HG02623 (cell line): ENCODE measurements at regions not wholly inside any gene's neighbourhood (a gene's known extent, or its start where the extent isn't known, plus 50 kb on each side); places are given as distances from the start of the nearest gene placed in this dataset.
"Not testable (repeated sequence)": the region's sequence is repeated elsewhere in the genome, so short reads cannot be mapped to it uniquely, and the experiment has no call there.

Source experiments
- ATAC-seq: cut with Tn5 transposase; IDR thresholded peaks from one replicate; pipeline ENCODE4 v1.9.1; 2021; ENCODE audit warnings: moderate library complexity; ENCODE audit not compliant: unreplicated experiment

DNA sequence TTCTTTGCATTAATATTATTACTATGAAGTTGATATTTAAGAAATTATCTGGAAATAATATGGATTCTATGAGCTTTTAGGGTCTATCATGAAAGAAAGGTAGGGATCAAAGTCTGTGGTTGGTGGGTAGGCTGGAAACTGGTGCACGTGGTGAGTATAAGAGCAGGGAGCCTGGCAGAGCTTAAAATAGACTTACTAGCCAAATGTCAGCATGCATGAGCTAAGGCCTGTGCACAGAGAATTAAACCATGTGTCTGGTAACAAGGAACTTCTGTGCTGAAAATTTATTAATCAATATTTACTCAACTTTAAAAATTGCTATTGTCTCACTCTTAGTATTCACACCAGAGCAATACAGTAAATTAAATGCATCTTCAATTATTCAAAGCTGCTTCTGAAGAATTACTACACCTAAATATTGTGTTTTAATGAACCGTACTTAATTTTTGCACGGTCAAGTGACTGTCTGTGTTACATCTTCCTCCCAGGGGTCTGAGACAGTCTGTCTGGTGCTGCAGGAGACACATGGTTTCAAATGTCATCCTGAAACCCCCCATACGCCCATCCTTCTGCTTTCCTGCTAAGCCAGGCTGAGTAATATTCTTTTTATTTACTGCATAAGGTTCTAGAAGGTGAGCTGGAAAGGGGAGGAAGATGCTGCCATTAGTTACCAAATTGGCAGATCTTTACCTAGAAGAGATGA lies 161.0 kb upstream of the NLRP1 start:
- ATAC-seq = no peak

DNA sequence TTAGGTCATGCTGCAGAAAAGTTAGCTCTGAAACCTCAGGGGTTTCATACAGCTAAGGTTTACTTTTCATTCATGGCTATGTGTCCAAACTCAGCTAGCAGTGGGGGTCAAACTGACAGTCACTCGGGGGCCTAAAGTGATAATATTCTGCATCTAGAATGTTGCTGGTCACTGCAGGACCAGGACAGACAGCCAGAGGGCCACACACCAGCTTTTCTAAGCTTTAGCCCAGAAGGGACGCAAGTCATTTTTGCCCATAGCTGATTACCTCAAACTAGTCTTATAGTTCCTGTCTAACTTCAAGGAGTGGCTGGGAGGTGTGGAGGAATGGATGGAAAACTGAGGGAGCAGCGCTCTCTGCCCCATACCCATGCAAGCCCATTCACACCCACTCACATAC lies 163.0 kb upstream of the NLRP1 start:
- no peak for ATAC-seq

DNA sequence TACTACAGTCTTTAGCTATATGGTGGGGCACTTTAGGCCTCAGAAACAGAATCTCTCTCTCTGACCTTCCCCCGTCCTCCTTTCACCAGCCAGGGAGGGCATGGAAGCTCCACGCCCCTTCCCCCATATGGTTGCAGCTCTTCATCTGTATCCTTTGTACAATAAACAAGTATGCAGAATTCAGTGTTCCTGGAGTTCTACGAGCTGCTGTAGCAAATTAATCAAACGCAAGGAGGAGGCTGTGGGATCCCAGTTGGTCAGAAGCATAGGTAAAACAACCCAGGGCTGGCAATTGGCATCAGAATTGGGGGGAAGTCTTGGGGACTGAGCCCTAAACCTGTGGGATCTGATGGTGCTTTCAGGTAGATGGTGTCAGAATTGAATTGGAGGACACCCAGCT lies 163.7 kb upstream of the NLRP1 start:
- ATAC-seq = no peak

DNA sequence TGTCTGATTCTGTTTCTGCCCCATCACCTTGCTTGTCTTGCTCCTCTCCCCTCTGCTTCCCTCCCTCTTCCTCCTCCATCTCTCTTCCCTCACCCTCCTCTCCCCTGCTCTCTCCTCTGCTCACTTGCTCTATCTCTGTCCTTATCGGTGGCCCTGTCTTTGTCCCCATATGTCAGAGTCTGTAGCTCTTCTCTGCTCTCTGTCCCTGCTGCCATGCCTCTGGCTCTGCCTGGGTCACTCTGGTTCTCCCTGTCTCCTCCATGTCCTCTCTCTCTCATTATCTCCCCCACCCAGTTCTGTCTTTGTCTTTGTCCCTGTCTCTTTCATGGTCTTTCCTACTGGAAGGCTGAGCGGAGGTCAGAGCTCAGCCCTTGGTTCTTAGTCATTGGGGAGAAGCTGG lies 169.1 kb upstream of the NLRP1 start:
- ATAC-seq = no peak

DNA sequence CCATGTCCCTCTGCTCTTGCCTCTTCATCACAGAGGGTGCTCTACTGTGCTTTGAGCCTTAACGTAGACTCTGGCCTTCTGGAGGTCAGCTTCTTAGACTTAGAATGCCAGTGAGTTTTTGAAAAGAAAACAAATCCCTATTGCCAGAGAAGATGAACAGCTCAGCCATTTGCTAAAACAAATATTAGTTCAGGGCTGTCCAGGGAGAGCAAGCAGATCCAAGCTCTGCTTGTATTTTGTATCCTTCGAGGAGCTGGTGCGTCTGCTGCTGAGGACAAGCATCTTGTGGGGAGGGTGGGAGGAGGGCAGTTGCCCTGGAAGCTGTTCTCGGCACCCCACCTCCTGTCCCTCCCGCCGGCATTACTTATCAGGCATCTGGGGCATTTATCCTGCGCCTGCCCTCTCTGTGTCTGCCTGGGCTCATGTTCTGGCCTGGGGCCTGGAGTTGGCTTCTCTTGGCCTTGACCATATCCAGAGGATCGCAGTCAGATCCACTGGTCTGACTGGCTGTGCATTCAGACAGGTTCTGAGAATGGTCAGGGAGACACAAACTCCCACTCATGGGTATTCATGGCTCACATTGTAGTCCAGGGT lies 173.1 kb upstream of the NLRP1 start:
- ATAC-seq = no peak

DNA sequence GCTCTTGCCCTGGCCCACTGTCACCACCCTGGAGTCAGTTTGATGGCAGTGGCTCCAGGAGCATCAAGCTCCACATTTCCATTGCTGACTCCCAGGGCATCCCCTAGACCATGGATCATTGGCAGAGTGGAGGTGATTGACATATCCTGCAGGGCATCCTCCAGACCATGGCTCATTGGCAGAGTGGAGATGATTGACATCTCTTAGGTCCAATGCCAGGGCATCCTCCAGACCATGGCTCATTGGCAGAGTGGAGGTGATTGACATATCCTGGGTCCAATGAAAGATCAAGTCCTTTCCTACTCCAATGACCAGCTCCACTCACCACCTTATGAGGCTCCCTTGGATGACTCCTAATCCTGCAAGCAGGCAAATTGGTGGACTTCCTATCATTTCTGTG lies 174.3 kb upstream of the NLRP1 start:
- ATAC-seq = no peak

DNA sequence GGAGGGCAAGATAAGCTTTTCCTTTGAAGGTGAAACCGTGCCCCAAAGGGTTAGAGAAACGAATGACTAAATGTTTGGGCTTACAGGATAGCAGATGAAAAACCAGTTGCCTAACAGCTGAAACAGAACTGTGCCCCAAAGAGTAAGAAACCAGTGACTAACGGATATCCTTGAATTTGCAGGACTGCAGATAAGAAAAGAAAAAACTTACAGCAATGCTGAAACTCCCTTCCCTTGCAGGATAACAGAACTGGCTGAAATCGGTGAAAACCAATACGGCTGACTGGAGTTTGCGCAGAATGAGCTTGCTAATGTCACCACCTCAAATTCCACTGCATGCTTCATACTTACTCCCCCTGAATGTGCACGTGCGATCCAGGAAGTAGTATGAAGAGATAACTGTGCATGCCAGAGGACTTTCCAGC lies 175.2 kb upstream of the NLRP1 start:
- no peak for ATAC-seq

DNA sequence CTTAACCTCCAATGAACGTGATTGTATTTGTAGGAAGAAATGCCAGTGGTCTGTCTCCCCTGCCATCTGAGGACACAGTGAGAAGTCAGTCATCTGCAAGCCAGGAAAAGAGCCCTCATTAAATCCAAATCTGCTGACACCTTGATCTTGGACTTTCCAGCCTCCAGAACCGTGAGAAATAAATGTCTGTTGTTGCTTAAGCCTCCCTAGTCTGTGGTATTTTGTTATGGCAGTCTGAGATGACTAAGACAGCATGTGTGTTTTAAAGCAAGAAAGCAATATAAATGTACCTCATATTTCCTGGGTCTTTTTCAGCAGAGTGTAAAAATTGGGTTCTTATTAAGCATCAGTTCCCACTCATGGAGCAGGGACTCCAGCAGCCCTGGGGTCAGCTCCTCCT lies 177.9 kb upstream of the NLRP1 start:
- no peak for ATAC-seq

DNA sequence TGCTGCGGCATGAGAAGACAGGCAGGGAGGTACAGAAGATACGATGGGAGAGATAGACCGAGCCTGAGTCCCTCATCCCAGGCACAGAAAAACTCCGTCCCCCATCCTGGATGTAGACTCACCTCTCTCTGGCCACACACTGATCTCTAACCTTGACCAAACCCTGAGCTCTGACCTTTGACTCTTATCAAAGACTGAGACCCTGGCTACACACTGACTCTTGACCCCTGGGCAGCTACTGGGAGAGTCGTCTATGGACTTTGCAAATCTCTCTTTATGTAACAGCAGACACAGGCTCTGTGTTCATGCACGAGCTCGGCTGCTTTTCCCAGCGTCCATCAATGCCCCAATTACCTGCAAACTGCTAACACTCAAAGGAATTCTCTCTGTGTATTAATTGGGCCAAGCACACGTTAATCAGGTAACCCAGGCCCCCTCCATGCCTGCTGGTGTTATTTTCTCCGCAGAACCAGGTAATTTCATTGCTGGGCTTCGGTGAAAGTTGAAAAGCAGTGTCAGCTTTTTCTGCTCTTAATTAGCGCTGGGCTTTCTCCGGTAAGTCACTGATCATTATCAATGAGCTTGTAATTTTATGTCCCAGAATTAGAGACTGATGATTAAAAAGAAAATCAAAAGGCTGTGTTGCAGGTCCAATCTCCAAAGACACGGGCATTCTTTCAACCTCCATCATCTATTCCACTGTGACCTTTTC lies 179.4 kb upstream of the NLRP1 start:
- no peak for ATAC-seq

DNA sequence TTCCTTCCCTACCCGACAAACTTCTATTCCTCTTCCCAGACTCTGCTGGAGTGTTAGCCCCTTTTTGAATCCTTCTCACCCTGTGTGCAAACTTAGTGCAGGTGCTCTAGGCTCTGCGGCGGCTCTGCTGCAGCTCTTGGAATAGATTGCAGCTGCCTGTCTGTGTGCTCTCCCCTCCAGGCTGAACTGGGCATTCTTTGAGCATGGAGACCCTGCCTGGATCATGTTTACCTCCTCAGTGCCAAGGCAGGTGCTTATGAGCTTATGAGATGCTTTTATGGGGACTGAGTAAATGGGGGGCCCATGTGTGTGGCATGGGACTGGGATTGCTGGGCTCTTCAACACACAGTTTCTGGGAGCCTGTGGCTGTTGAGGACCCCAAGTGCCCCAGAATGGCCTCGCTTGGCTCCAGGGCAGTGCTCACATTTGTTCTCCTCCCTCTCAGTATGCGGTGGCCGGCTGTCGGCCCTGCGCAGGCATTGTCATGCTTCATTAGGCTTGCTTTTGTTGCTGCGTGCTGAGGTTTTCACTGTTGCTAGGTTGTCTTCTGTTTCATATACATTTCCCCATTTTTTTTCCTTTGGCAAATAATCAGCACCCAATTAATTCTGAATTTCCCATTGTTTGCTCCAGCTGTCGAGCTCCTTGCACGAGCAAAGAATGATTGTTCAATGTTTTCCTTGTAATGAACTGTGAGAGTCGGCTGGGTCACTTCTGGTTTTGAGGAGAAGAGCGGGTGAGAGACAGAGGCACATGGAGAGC lies 185.5 kb upstream of the NLRP1 start:
- ATAC-seq = no peak

DNA sequence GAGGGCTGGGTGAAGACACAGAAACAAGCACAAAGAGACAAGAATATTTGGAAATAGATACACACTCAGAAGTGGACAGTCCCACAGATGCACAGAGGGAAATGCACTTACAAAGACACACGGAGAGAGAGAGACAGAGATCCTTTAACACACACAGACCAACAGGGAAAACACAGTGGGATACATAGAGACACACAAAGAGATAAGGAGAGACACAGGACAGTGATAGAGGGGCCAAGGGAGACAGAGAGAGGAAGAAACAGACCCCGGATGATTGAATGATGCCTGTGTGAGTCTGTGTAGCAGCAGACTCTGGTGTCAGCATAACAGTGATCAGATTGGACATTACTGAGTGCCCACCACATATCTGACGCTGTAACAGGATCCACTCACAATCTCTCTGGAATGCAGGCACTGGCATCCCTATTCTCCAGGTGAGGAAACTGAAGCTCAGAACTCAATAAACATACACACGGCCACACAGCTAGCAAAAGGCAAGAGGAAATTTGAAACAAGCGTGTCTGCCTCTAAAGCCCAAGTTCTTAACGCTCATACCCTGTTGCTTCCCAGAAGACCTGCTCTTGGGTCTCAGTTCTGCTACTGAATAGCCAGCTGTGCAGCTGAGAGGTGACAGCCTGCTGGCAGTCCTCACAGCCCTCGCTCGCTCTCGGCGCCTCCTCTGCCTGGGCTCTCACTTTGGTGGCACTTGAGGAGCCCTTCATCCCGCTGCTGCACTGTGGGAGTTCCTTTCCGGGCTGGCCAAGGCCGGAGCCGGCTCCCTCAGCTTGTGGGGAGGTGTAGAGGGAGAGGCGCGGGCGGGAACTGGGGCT lies 186.3 kb upstream of the NLRP1 start:
- ATAC-seq = no peak

DNA sequence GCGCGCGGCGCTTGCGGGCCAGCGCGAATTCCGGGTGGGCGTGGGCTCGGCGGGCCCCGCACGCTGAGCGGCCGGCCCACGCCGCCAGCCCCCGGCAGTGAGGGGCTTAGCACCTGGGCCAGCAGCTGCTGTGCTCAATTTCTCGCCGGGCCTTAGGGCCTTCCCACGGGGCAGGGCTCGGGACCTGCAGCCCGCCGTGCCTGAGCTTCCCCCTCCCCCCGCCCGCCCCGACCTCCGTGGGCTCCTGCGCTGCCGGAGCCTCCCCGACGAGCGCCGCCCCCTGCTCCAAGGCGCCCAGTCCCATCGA lies 186.9 kb upstream of the NLRP1 start:
- ATAC-seq = not testable (repeated sequence)

DNA sequence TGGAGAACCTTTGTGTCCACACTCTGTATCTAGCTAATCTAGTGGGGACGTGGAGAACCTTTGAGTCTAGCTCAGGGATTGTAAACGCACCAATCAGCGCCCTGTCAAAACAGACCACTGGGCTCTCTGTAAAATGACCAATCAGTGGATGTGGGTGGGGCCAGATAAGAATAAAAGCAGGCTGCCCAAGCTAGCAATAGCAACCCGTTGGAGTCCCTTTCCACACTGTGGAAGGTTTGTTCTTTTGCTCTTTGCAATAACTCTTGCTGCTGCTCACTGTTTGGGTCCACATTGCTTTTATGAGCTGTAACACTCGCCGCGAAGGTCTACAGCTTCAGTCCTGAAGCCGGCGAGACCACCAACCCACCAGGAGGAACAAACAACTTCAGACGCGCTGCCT lies 187.7 kb upstream of the NLRP1 start:
- not testable (repeated sequence) for ATAC-seq

DNA sequence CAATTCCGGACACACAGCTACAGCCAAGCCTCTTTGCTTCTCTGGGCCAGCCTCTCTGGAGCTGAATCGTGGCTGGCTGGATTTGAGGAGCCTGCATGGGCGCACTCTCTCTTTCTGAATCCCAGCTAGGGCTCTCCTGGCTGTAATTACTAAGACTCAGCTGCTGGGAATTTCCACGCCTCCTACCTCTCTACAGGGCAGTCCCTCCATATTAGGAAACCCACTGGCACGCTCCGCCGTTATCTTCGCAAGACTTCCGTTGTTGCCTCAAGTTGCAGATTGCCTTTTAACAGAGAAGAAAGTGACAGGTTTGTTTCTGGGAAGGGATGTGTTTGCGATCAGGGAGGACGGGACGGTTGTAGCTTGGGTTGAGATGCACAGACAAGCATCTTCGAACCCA lies 188.4 kb upstream of the NLRP1 start:
- no peak for ATAC-seq

DNA sequence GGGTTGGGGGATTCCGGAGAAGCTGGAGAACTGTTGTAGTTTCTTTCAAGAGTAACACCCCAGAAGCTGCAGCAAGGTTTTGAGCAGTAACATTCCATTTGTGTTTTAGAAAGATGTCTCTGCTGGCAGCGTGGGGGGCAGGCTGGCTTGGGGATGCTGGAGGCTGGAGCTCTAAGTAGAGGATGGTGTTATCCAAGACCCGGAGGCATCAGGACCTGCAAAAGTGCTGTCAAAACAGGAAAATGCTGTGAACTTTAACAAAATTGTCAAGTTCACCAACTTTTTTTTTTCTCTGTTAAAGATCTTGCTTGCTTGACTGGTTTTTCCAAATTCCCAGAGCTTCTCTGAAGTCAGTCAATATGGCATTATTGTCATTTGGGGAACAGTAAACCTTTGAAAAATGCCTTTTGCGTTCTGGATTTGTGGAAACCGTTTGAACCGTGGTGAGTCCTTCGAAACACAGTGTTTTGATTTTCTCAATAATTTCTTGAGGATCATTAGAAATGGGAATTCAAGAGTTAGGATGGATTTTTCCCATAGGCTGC lies 189.6 kb upstream of the NLRP1 start:
- ATAC-seq = no peak

DNA sequence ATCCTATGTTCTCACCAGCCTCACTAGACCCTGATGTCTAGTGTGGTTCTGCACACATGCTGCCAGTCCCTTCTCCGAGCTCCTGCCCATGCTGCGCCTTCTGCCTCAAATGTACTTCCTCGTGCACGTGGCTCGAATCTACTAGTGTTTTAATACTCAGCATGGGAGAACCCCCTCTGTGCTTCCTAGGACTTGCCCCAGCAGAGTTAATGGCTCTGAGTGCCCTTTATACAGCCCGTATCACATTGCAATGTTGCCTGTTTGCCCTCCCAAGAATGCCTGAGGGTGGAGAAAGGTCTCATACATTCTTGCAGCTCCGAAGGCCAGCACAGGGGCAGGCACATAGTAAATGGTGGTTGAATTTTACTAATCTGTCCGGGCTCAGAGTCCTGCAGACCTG lies 190.8 kb upstream of the NLRP1 start:
- no peak for ATAC-seq

DNA sequence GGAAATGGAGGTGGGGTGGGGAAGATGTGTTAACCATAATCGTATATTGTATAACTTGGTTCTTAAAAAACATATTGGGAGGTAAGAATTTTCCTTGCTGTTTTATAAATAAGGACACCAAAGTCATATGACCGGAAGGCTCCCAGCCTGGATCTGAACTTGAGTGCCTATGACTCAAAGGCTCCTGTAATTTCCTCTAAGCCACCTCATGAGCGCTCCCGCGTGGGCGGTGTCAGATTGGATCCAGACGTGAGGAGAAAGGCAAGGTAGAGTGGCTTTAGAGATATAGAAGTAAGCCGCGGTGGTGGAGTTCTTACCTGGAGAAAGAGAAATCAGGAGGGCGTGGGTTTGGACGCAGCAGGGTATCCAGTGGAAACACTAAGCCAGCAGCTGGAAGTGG lies 196.2 kb upstream of the NLRP1 start:
- ATAC-seq = no peak

DNA sequence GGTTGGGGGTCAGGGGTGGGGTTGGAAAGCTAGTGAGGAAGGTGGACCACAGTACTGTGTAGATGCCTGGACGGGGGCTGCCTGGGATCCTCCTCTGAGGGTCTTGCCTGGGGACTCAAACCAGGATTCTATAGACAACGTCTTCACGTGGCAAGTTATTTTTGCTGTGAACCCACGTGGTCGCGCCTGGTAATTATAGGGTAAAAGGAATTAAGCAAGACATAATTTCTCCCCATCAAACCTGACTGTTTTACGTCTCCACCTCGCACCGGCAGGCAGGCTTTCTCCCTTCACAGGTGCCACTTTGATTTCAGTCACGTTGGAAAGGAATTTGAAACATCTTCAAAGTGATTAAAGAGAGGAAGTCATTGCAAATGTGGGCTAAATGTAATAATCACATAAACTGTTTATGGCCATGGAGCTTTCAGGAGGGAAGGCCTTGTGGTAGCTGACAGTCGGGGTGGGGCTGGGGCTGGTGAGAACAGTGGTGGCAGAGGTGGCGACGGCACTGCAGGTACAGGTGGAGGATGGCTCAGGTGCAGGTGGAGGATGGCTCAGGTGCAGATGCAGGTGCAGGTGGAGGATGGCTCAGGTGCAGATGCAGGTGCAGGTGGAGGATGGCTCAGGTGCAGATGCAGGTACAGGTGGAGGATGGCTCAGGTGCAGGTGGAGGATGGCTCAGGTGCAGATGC lies 197.1 kb upstream of the NLRP1 start:
- ATAC-seq = no peak

DNA sequence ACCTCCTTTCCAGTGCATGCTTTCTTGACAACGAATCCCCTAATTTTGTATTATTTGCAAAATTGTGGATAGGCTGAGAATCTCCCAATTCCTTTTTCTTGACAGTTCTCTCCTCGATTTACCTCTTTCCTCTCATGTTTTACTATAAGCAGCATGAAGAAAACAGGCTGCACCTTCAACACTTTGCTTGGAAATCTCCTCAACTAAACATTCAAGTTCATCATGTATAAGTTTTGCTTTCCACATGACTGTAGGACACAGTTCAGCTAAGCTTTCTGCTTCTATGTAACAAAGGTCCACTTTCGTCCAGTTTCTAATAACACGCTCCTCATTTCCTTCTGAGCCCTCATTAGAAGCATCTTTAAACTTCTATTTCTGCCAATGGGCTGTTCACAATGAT lies 199.0 kb upstream of the NLRP1 start:
- ATAC-seq = no peak

DNA sequence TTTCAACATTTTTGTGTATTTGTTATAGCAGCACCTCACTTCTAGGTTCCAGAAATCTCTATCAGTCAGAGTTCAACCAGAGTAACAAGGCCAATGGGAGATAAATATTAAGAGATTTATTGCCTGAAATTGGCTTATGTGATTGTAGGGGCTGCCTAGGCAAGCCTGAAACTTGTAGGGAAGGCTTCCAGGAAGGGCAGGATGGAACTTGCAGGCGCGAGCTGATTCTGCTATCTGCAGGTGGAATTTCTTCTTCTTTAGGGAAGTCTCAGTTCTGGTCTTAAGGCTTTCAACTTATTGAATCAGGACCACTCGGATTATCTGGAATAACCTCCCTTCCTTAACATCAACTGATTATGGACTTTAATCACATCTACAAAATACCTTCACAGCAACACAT lies 199.5 kb upstream of the NLRP1 start:
- no peak for ATAC-seq
